Trophoblast cell (in vitro differentiated cells and primary cell): ENCODE measurements at regions not wholly inside any gene's neighbourhood (a gene's known extent, or its start where the extent isn't known, plus 50 kb on each side); places are given as distances from the start of the nearest gene placed in this dataset.
"Not testable (repeated sequence)": the region's sequence is repeated elsewhere in the genome, so short reads cannot be mapped to it uniquely, and the experiment has no call there.

Experiments
- DNase-seq, 2 donors: peaks; one replicate each; pipeline ENCODE4 v3.0.0-alpha.2; 2016
- H2AFZ ChIP-seq: 2 replicates; pipeline ENCODE4 v1.6.1; 2013; ENCODE audit warnings: low read length, moderate library complexity, mild to moderate bottlenecking; ENCODE audit not compliant: insufficient read depth, poor library complexity
- H2AK5ac ChIP-seq: 2 replicates; pipeline ENCODE4 v1.6.1; 2013; ENCODE audit warnings: mild to moderate bottlenecking, low read length
- H2BK120ac ChIP-seq: 2 replicates; pipeline ENCODE4 v1.6.1; 2013; ENCODE audit warnings: low read length, mild to moderate bottlenecking, moderate library complexity; ENCODE audit not compliant: insufficient read depth, poor library complexity
- H2BK12ac ChIP-seq: 2 replicates; pipeline ENCODE4 v1.6.1; 2013; ENCODE audit warnings: mild to moderate bottlenecking, low read length, moderate library complexity
- H2BK5ac ChIP-seq: 2 replicates; pipeline ENCODE4 v1.6.1; 2013; ENCODE audit warnings: low read length, low read depth, moderate library complexity, mild to moderate bottlenecking; ENCODE audit not compliant: poor library complexity
- H3K14ac ChIP-seq: 2 replicates; pipeline ENCODE4 v1.6.1; 2013; ENCODE audit warnings: mild to moderate bottlenecking, low read length
- H3K18ac ChIP-seq: 2 replicates; pipeline ENCODE4 v1.6.1; 2013; ENCODE audit warnings: mild to moderate bottlenecking, low read length
- H3K23ac ChIP-seq: 2 replicates; pipeline ENCODE4 v1.6.1; 2013; ENCODE audit warnings: low read length
- H3K27ac ChIP-seq: 2 replicates; pipeline ENCODE4 v1.5.1; 2013; ENCODE audit warnings: low read depth, mild to moderate bottlenecking, inconsistent platforms, low read length, moderate library complexity
- H3K27me3 ChIP-seq: 2 replicates; pipeline ENCODE4 v1.6.1; 2013; ENCODE audit warnings: inconsistent platforms, mild to moderate bottlenecking, low read length, moderate library complexity; ENCODE audit not compliant: insufficient read depth
- H3K36me3 ChIP-seq, 2 experiments: 1 replicate in 1 of 2; 2 replicates in 1 of 2; pipeline ENCODE4 v1.6.1; 2013; ENCODE audit warnings: low read length in 2 of 2, mild to moderate bottlenecking in 2 of 2, moderate library complexity in 1 of 2; ENCODE audit not compliant: insufficient read depth in 2 of 2, control insufficient read depth in 1 of 2
- H3K4ac ChIP-seq: 2 replicates; pipeline ENCODE4 v1.6.1; 2013; ENCODE audit warnings: low read depth, mild to moderate bottlenecking, low read length, moderate library complexity
- H3K4me1 ChIP-seq, 2 experiments: 1 replicate in 1 of 2; 2 replicates in 1 of 2; pipeline ENCODE4 v1.6.1; 2013; ENCODE audit warnings: low read length in 2 of 2, mild to moderate bottlenecking in 2 of 2, moderate library complexity in 1 of 2; ENCODE audit not compliant: insufficient read depth in 2 of 2, control insufficient read depth in 1 of 2
- H3K4me2 ChIP-seq: 2 replicates; pipeline ENCODE4 v1.6.1; 2013; ENCODE audit warnings: inconsistent platforms, mild to moderate bottlenecking, low read length, moderate library complexity
- H3K4me3 ChIP-seq: 2 replicates; pipeline ENCODE4 v1.5.1; 2013; ENCODE audit warnings: mild to moderate bottlenecking, low read depth, low read length, inconsistent platforms
- H3K79me1 ChIP-seq: one replicate; pipeline ENCODE4 v1.6.1; 2013; ENCODE audit warnings: low read length
- H3K79me2 ChIP-seq: 2 replicates; pipeline ENCODE4 v1.6.1; 2013; ENCODE audit warnings: low read length, mild to moderate bottlenecking; ENCODE audit not compliant: control insufficient read depth, insufficient read depth, poor library complexity
- H3K9ac ChIP-seq: 2 replicates; pipeline ENCODE4 v1.6.1; 2013; ENCODE audit warnings: mild to moderate bottlenecking, low read length
- H3K9me3 ChIP-seq: 2 replicates; pipeline ENCODE4 v1.6.1; 2013; ENCODE audit warnings: low read depth, mild to moderate bottlenecking, control low read depth, inconsistent platforms, low read length; ENCODE audit not compliant: insufficient read depth
- H4K12ac ChIP-seq: 2 replicates; pipeline ENCODE4 v1.6.1; 2013; ENCODE audit warnings: low read depth, mild to moderate bottlenecking, low read length, moderate library complexity
- H4K8ac ChIP-seq: 2 replicates; pipeline ENCODE4 v1.6.1; 2013; ENCODE audit warnings: low read depth, mild to moderate bottlenecking, low read length, moderate library complexity
- H4K91ac ChIP-seq: one replicate; pipeline ENCODE4 v1.6.1; 2013; ENCODE audit warnings: low read depth, mild to moderate bottlenecking, low read length, moderate library complexity
- WGBS: extraction: QIAGEN DNeasy Blood & Tissue Kit; methylation state at CpG from one replicate; pipeline ENCODE4 v1.1.7; 2013; ENCODE audit warnings: missing lambda C conversion rate; ENCODE audit not compliant: insufficient read length, insufficient coverage; ENCODE audit errors: extremely low coverage; 5-methylcytosine and 5-hydroxymethylcytosine counted together

DNA sequence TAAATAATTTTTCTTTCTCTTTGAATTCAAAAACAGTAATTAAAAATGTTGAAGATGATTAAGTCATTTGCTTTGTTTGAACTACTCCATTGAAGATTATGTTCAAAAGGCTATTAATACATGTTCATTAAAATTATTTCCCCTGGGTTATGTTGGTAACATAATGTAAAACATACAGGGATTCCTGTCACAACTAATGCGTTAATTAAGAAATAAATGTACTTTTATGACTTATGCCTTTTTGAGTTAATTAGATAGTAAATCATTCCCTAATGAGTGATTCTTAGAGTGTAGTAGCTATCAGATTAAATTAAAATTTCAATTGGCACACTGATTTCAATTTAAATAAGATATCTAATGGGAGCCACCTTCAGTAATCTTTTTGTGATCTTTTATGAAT is 549.1 kb downstream of the ANKRD50 start:
- Histone ChIP-seq H4K12ac (no peak overlapping the region), H3K9ac (no peak overlapping the region), H4K91ac (no peak overlapping the region), H3K14ac (no peak overlapping the region), H3K9me3 (peaks cover 1% of the 10 kb centered on the region), H2BK12ac (no peak overlapping the region), H3K79me1 (no peaks in the 10 kb centered on the region), H3K4me3 (no peak overlapping the region), H3K79me2 (no peaks in the 10 kb centered on the region), H3K4me1 (no peaks in the 10 kb centered on the region), H3K18ac (no peak overlapping the region), H2BK5ac (no peak overlapping the region), H4K8ac (no peak overlapping the region), H2BK120ac (no peak overlapping the region), H2AFZ (no peak overlapping the region), H3K27me3 (no peaks in the 10 kb centered on the region), H3K4me2 (no peak overlapping the region), H3K4ac (no peak overlapping the region), H3K23ac (no peak overlapping the region), H3K36me3 (no peaks in the 10 kb centered on the region), H2AK5ac (no peak overlapping the region), H3K27ac (no peak overlapping the region)
- DNase-seq, result no peak
- no CpG with 5 or more reads among the region's 1 CpG for WGBS

DNA sequence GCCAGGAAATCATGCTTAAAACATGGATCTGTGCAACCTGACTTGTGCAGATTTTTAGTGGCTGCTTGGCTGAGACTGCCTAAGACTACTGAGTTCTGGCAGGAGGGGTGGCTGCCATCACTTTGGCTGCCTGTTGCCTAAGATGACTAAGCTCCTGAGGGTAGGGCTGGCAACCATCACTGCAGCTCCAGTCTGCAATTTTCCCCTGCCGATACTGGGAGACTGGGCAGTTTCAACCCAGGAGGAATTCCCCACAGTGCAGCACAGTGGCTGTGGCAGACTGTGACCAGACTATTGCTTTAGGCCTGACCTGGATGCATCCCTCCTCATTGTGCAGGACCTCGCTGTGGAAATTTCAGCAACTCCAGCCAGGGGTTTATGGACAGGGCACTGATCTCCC is 544.9 kb downstream of the ANKRD50 start:
- Histone ChIP-seq H3K27me3 (no peaks in the 10 kb centered on the region), H3K4me3 (no peak overlapping the region), H4K12ac (no peak overlapping the region), H3K79me1 (no peaks in the 10 kb centered on the region), H3K9ac (no peak overlapping the region), H3K79me2 (no peaks in the 10 kb centered on the region), H3K18ac (no peak overlapping the region), H3K4me1 (no peaks in the 10 kb centered on the region), H4K91ac (no peak overlapping the region), H3K14ac (no peak overlapping the region), H2AK5ac (no peak overlapping the region), H2BK5ac (no peak overlapping the region), H3K36me3 (no peaks in the 10 kb centered on the region), H3K4ac (no peak overlapping the region), H2BK120ac (no peak overlapping the region), H3K23ac (no peak overlapping the region), H3K4me2 (no peak overlapping the region), H4K8ac (no peak overlapping the region), H3K9me3 (peaks cover 1% of the 10 kb centered on the region), H3K27ac (no peak overlapping the region), H2AFZ (no peak overlapping the region), H2BK12ac (no peak overlapping the region)
- no peak for DNase-seq
- WGBS, result no CpG with 5 or more reads among the region's 2 CpGs

DNA sequence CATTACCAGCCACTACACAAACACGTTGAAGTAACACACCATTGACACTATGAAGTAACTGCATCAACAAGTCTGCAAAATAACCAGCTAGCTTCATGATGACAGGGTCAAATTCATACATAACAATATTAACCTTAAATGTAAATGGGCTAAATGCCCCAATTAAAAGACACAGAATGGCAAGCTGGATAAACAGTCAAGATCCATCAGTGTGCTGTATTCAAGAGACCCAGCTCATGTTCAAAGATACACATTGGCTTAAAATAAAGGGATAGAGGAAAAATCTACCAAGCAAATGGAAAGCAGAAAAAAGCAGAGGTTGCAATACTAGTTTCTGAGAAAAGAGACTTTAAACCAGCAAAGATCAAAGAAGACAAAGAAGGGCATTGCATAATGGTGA is 543.0 kb downstream of the ANKRD50 start:
- H3K23ac ChIP-seq, H3K79me1 ChIP-seq, H3K4me2 ChIP-seq, DNase-seq, H2AFZ ChIP-seq, H3K9ac ChIP-seq, H4K12ac ChIP-seq, H3K79me2 ChIP-seq, H3K9me3 ChIP-seq, H2BK5ac ChIP-seq, H3K18ac ChIP-seq, H3K27ac ChIP-seq, H3K4ac ChIP-seq, H3K14ac ChIP-seq, H2BK120ac ChIP-seq, H2BK12ac ChIP-seq, H3K36me3 ChIP-seq, H3K4me1 ChIP-seq, H3K27me3 ChIP-seq, H4K8ac ChIP-seq, H4K91ac ChIP-seq, H3K4me3 ChIP-seq, H2AK5ac ChIP-seq: not testable (repeated sequence)
- no CpG with 5 or more reads among the region's 1 CpG for WGBS

DNA sequence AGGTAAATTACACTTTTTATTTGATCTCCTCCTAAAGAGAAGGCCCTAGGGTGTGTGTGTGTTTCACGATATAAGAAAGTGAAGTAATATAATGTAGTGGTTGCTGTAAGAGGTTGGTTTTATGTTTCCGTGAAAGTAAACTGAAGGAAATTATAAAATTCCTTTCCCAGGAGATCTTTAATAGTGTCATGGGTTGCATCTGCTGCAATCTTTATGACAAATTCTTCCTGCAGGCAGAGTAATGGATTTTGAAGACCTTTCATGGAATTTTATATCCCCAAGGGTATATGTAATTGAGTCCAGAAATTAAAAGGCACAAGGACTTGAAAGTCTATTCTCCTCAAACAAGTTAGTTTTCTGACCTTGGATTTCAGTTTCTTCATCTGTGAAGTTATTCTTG is 538.6 kb downstream of the ANKRD50 start:
- Histone ChIP-seq H3K4ac (no peak overlapping the region), H3K9me3 (no peaks in the 10 kb centered on the region), H3K9ac (no peak overlapping the region), H3K27me3 (no peaks in the 10 kb centered on the region), H2BK120ac (no peak overlapping the region), H4K12ac (no peak overlapping the region), H3K14ac (no peak overlapping the region), H2BK5ac (no peak overlapping the region), H2AFZ (no peak overlapping the region), H2BK12ac (no peak overlapping the region), H3K27ac (no peak overlapping the region), H3K79me2 (no peaks in the 10 kb centered on the region), H4K91ac (no peak overlapping the region), H2AK5ac (no peak overlapping the region), H3K79me1 (no peaks in the 10 kb centered on the region), H3K23ac (no peak overlapping the region), H3K4me3 (no peak overlapping the region), H3K36me3 (no peaks in the 10 kb centered on the region), H3K4me1 (no peaks in the 10 kb centered on the region), H4K8ac (no peak overlapping the region), H3K4me2 (no peak overlapping the region), H3K18ac (no peak overlapping the region)
- DNase-seq, result no peak
- WGBS, result no CpG with 5 or more reads among the region's 2 CpGs
